Ascending aorta (tissue), 2 donors: ENCODE measurements at regions not wholly inside any gene's neighbourhood (a gene's known extent, or its start where the extent isn't known, plus 50 kb on each side); places are given as distances from the start of the nearest gene placed in this dataset.

Experiments
- DNase-seq, 2 donors: peaks; one replicate each; pipeline ENCODE4 v3.0.0-alpha.2; 2019; ENCODE audit warnings: low spot score in 2 of 2
- H3K27ac ChIP-seq, 2 donors: fragments of 200-600 bp; sonication (generic); one replicate each; pipeline ENCODE4 v1.5.1; 2016 to 2017; ENCODE audit warnings: mild to moderate bottlenecking in 1 of 2
- H3K27me3 ChIP-seq: fragments of 200-600 bp; sonication (generic); one replicate; pipeline ENCODE4 v1.5.1; 2017
- H3K36me3 ChIP-seq, 2 donors: fragments of 200-600 bp; sonication (generic); one replicate each; pipeline ENCODE4 v1.5.1; 2016
- H3K4me1 ChIP-seq, 2 donors: fragments of 200-600 bp; sonication (generic); one replicate each; pipeline ENCODE4 v1.5.1; 2016 to 2017; ENCODE audit warnings: mild to moderate bottlenecking in 1 of 2
- H3K4me3 ChIP-seq, 2 donors: fragments of 200-600 bp; sonication (generic); one replicate each; pipeline ENCODE4 v1.5.1; 2016 to 2017; ENCODE audit warnings: mild to moderate bottlenecking in 1 of 2
- H3K9me3 ChIP-seq, 2 donors: fragments of 200-600 bp; sonication (generic); one replicate each; pipeline ENCODE4 v1.5.1; 2016
- intact Hi-C: fragments of 100-400 bp; cut with DNase I; formaldehyde crosslinking; loops from one replicate; pipeline ENCODE4 v1.15.1; 2023
- TF ChIP-seq, protein P1 (sequence below), 3 experiments: fragments of 200-600 bp in 2 of 3; fragments of 450-650 bp in 1 of 3; sonication (generic) in 2 of 3; IDR thresholded peaks; one replicate each; pipeline ENCODE4 v1.5.1; 2016 to 2019; ENCODE audit warnings: antibody characterized with exemption in 3 of 3, mild to moderate bottlenecking in 1 of 3, moderate library complexity in 1 of 3

DNA sequence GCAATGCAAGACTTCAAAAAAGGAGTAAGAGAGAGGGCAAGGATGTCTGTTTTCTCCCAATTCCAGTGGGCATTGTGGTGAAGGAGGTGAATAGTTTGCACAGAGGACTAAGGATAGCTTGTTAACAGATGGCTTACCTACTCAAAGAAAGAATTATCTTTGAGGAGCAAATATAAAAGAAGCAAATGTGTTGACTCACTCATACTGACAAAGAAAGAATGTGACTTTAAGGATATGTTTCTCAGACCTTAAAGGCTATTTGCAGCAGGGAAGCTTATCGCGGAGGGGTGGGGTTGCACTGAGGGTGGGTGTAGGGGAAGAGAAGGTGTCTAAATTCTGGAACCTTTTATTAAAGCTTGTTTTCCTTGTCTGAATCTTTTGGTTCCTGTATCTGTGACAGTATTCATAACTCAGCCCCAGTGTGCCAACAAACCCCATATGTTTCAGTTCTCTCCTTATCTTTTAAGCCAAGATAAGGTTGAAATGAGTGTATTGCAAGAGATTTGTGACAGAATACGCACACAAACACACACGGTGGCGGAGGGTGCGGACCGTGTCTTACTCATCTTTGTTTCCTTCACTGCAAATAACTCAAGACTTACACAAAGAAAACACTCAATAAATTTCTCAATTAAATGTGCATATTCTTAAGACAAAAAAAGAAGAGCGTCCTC, 146.4 kb upstream of the ARID2 start:
- intact Hi-C loops, result no loop called here
- no peak overlapping the region for H3K4me3 ChIP-seq
- TF ChIP-seq, protein P1, sequence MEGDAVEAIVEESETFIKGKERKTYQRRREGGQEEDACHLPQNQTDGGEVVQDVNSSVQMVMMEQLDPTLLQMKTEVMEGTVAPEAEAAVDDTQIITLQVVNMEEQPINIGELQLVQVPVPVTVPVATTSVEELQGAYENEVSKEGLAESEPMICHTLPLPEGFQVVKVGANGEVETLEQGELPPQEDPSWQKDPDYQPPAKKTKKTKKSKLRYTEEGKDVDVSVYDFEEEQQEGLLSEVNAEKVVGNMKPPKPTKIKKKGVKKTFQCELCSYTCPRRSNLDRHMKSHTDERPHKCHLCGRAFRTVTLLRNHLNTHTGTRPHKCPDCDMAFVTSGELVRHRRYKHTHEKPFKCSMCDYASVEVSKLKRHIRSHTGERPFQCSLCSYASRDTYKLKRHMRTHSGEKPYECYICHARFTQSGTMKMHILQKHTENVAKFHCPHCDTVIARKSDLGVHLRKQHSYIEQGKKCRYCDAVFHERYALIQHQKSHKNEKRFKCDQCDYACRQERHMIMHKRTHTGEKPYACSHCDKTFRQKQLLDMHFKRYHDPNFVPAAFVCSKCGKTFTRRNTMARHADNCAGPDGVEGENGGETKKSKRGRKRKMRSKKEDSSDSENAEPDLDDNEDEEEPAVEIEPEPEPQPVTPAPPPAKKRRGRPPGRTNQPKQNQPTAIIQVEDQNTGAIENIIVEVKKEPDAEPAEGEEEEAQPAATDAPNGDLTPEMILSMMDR (IDR thresholded peaks at IDR 0.05), result no peak
- H3K4me1 ChIP-seq, result no peaks in the 10 kb centered on the region
- no peaks in the 10 kb centered on the region for H3K9me3 ChIP-seq
- H3K27me3 ChIP-seq, result no peaks in the 10 kb centered on the region
- H3K36me3 ChIP-seq, result no peaks in the 10 kb centered on the region
- DNase-seq, result no peak
- no peak overlapping the region for H3K27ac ChIP-seq

DNA sequence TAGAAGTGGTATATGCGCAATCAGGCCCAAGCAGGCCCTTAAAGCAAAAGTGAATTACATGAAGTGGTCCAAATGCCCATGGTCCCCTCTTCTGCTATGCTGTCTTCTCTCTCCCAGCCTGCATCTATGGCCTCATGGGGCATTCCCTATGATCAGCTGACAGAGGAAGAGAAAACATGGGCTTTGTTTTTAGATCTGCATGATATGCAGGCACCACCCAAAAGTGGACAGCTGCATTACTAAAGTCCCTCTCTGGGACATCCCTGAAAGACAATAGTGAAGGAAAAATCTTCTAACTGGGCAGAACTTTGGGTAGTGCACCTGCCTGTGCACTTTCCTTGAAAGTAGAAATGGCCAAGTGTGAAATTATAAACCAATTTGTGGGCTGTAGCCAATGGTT, 145.2 kb upstream of the ARID2 start:
- Histone ChIP-seq H3K27me3 (no peaks in the 10 kb centered on the region), H3K4me3 (no peak overlapping the region), H3K36me3 (no peaks in the 10 kb centered on the region), H3K27ac (no peak overlapping the region), H3K9me3 (no peaks in the 10 kb centered on the region), H3K4me1 (no peaks in the 10 kb centered on the region)
- intact Hi-C loops, result no loop called here
- DNase-seq, result no peak
- TF ChIP-seq, protein P1 (IDR thresholded peaks at IDR 0.05), result no peak

DNA sequence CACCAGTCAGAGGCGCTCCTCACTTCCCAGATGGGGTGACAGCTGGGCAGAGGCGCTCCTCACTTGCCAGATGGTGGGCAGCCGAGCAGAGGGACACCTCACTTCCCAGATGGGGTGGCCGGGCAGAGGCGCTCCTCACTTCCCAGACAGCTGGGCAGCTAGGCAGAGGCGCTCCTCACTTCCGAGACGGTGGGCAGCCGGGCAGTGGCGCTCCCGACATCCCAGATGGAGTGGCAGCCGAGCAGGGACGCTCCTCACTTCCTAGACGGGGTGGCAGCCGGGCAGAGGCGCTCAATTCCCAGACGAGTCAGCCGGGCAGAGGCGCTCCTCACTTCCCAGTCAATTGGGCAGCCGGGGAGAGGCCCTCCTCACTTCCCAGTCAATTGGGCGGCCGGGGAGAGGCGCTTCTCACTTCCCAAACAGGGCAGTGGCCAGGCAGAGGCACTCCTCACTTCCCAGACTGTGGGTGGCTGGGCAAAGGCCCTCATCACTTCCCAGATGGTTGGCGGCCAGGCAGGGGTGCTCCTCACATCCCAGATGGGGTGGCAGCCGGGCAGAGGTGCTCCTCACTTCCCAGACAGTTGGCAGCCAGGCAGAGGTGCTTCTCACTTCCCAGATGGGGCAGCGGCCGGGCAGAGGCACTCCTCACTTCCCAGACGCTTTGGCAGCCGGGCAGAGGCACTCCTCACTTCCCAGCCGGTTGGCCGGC, 143.8 kb upstream of the ARID2 start:
- Histone ChIP-seq H3K27ac (no peak overlapping the region), H3K27me3 (no peaks in the 10 kb centered on the region), H3K4me1 (no peaks in the 10 kb centered on the region), H3K4me3 (no peak overlapping the region), H3K36me3 (no peaks in the 10 kb centered on the region), H3K9me3 (no peaks in the 10 kb centered on the region)
- intact Hi-C loops, result no loop called here
- TF ChIP-seq, protein P1 (IDR thresholded peaks at IDR 0.05), result no peak
- DNase-seq, result no peak

DNA sequence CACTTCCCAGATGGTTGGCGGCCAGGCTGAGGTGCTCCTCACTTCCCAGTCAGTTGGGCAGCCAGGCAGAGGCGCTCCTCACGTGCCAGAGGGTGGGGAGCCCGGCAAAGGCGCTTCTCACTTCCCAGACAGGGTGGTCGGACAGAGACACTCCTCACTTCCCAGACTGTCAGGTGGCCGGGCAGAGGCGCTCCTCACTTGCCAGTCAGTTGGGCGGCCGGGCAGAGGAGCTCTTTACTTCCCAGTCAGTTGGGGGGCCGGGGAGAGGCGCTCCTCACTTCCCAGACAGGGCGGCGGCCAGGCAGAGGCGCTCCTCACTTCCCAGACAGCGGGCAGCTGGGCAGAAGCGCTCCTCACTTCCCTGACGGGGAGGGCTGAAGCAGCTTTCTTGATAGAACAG, 143.0 kb upstream of the ARID2 start:
- no peak overlapping the region for H3K4me3 ChIP-seq
- intact Hi-C loops, result no loop called here
- no peak for DNase-seq

DNA sequence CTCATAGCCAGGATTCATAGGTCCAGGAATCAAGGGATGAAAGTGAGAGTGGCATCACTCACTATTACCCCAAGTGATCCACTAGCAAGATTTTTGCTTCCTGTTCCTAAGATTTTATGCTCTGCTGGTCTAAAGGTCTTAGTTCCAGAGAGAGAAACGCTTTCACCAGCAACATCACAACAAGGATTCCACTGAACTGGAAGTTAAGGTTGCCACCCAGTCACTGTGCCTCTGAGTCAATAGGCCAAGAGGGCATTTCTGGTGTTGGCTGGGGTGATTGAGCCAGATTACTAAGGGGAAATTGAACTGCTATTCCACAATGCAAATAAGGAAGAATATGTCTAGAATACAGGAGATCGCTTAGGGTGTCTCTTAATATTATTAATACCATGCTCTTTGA, 142.5 kb upstream of the ARID2 start:
- H3K4me1 ChIP-seq, result no peaks in the 10 kb centered on the region
- DNase-seq, result no peak
- H3K27ac ChIP-seq, result no peak overlapping the region

More for the DNA sequence above, 143.0 kb upstream of the ARID2 start:
- no peak overlapping the region for H3K27ac ChIP-seq
- H3K9me3 ChIP-seq, result no peaks in the 10 kb centered on the region
- no peaks in the 10 kb centered on the region for H3K4me1 ChIP-seq
- no peaks in the 10 kb centered on the region for H3K27me3 ChIP-seq
- TF ChIP-seq, protein P1 (IDR thresholded peaks at IDR 0.05), result no peak
- H3K36me3 ChIP-seq, result no peaks in the 10 kb centered on the region

More for the DNA sequence above, 142.5 kb upstream of the ARID2 start:
- no peaks in the 10 kb centered on the region for H3K9me3 ChIP-seq
- TF ChIP-seq, protein P1 (IDR thresholded peaks at IDR 0.05), result no peak
- no peaks in the 10 kb centered on the region for H3K36me3 ChIP-seq
- no peak overlapping the region for H3K4me3 ChIP-seq
- H3K27me3 ChIP-seq, result no peaks in the 10 kb centered on the region
- intact Hi-C loops, result no loop called here
